ENCODE measurements at regions not wholly inside any gene's neighbourhood (a gene's known extent, or its start where the extent isn't known, plus 50 kb on each side); places are given as distances from the start of the nearest gene placed in this dataset.

- DNase-seq: no peak
- POLR2A ChIA-PET: no interaction called here
- no peak overlapping the region for H3K27ac ChIP-seq (ENCODE audit: insufficient read depth in 1 of 2, low read depth in 1 of 2, low read length in 2 of 2, poor library complexity in 1 of 2, severe bottlenecking in 2 of 2)
Measured at GRCh38 chr3:127065561-127066290, 82.8 kb downstream of the PLXNA1 start.

DNA sequence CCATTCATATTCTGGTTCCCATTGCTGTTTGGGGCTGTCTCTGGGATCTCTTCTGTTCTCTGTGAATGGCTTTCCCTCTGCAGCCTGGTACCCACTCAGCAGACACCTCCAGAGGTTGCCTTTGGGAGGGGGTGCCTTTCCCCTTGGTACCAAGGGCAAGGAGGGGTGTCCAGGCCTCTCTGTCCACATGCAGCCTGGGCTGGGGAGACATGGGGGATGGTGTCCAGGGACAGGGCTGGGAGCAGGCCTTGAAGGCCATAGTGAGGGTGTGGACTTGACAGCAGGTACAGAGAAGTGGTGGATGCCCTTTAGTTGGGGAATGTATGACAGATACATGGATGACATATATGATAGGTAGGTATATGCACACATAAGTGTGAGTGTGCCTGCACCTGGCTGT, 83.7 kb downstream of the PLXNA1 start:
- no peak for DNase-seq
- Histone ChIP-seq H3K4me3 (ENCODE audit: control insufficient read depth in 1 of 7, extremely low read depth in 1 of 7, insufficient read depth in 4 of 7, low read depth in 2 of 7, low read length in 6 of 7) (no peak overlapping the region), H3K4me1 (ENCODE audit: control extremely low read depth in 1 of 4, control insufficient read depth in 4 of 4, insufficient read depth in 4 of 4, low read length in 3 of 4) (no peaks in the 10 kb centered on the region), H3K36me3 (ENCODE audit: control insufficient read depth in 4 of 4, insufficient read depth in 4 of 4, low read length in 3 of 4) (no peaks in the 10 kb centered on the region), H3K27me3 (replicated peaks in 2 of 5; ENCODE audit: control insufficient read depth in 4 of 5, insufficient read depth in 5 of 5, low read length in 4 of 5) (peaks cover 0 to 36% (median 6%) of the 10 kb centered on the region in 5 experiments), H3K9me3 (ENCODE audit: control extremely low read depth in 1 of 5, control insufficient read depth in 4 of 5, insufficient read depth in 2 of 5, low read depth in 1 of 5, low read length in 4 of 5) (no peaks in the 10 kb centered on the region), H3K27ac (ENCODE audit: insufficient read depth in 1 of 2, low read depth in 1 of 2, low read length in 2 of 2, poor library complexity in 1 of 2, severe bottlenecking in 2 of 2) (no peak overlapping the region)
- POLR2A ChIA-PET: no interaction called here
- CTCF ChIA-PET: interaction anchor here (0.7 kb wide), 1 partner anchor 11 kb away, joined by 3 read pairs; no protein-coding TSS in a partner anchor

More at GRCh38 chr3:127065561-127066290, 82.8 kb downstream of the PLXNA1 start:
- Histone ChIP-seq H3K4me1 (ENCODE audit: control extremely low read depth in 1 of 4, control insufficient read depth in 4 of 4, insufficient read depth in 4 of 4, low read length in 3 of 4) (no peaks in the 10 kb centered on the region), H3K4me3 (ENCODE audit: control insufficient read depth in 1 of 7, extremely low read depth in 1 of 7, insufficient read depth in 4 of 7, low read depth in 2 of 7, low read length in 6 of 7) (no peak overlapping the region), H3K9me3 (ENCODE audit: control extremely low read depth in 1 of 5, control insufficient read depth in 4 of 5, insufficient read depth in 2 of 5, low read depth in 1 of 5, low read length in 4 of 5) (peaks cover 0 to under 1% (median 0%) of the 10 kb centered on the region in 5 experiments), H3K27me3 (replicated peaks in 2 of 5; ENCODE audit: control insufficient read depth in 4 of 5, insufficient read depth in 5 of 5, low read length in 4 of 5) (peaks cover 0 to 34% (median 6%) of the 10 kb centered on the region in 5 experiments), H3K36me3 (ENCODE audit: control insufficient read depth in 4 of 4, insufficient read depth in 4 of 4, low read length in 3 of 4) (no peaks in the 10 kb centered on the region)
- 92% methylated on average over 14 of the region's 17 CpGs for WGBS (ENCODE audit: insufficient coverage)
- CTCF ChIA-PET: interaction anchor here (1.0 kb wide), 1 partner anchor 9 kb away, joined by 3 read pairs; no protein-coding TSS in a partner anchor

DNA sequence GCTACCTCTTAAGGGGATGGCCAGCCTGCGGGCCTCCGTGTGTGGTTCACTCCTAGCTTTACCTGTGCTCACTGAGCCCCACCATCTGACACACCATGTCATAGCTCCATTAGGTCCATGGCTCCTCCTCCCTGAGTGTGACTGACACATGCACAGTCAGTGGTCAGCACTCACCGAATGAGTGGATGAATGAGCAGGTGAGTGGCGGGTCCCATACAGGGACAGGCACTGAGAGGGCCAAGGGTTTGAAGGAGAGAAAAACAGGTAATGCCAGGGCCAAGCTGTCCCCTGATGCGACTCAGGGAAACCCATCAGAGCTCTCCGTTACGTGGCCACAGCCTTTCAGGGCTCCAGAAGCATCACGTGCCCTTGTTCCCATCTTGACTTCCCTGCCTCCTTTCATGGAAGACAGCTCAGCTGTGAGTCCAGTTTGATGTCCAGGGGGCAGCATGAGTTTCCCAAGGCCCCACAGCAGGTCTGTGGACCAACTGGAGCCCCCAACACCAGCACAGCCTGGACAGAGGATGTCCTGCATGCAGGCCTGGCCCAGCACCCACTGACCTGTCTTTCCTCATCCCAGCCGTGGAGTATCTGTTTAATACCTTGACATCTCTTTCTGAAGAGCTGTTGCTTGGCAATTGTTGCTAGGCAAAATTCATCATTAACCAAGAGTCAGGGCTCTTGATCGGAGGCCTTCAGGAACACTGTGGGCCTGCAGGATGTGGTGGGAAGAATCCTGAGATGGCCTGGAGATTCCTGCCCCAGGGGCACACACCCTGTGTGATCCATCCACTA, 84.4 kb downstream of the PLXNA1 start:
- peaks cover 0 to 32% (median 6%) of the 10 kb centered on the region in 5 experiments for H3K27me3 ChIP-seq (replicated peaks in 2 of 5; ENCODE audit: control insufficient read depth in 4 of 5, insufficient read depth in 5 of 5, low read length in 4 of 5)
- H3K9me3 ChIP-seq (ENCODE audit: control extremely low read depth in 1 of 5, control insufficient read depth in 4 of 5, insufficient read depth in 2 of 5, low read depth in 1 of 5, low read length in 4 of 5): no peaks in the 10 kb centered on the region
- H3K4me3 ChIP-seq (ENCODE audit: control insufficient read depth in 1 of 7, extremely low read depth in 1 of 7, insufficient read depth in 4 of 7, low read depth in 2 of 7, low read length in 6 of 7): no peak overlapping the region
- H3K36me3 ChIP-seq (ENCODE audit: control insufficient read depth in 4 of 4, insufficient read depth in 4 of 4, low read length in 3 of 4): no peaks in the 10 kb centered on the region
- POLR2A ChIA-PET: no interaction called here
- 98% methylated on average over 10 of the region's 10 CpGs for WGBS (ENCODE audit: insufficient coverage)
- no peaks in the 10 kb centered on the region for H3K4me1 ChIP-seq (ENCODE audit: control extremely low read depth in 1 of 4, control insufficient read depth in 4 of 4, insufficient read depth in 4 of 4, low read length in 3 of 4)
- DNase-seq: no peak
- no peak overlapping the region for H3K27ac ChIP-seq (ENCODE audit: insufficient read depth in 1 of 2, low read depth in 1 of 2, low read length in 2 of 2, poor library complexity in 1 of 2, severe bottlenecking in 2 of 2)
- CTCF ChIA-PET: interaction anchor here (0.7 kb wide), 1 partner anchor 10 kb away, joined by 3 read pairs; no protein-coding TSS in a partner anchor

GRCh38 chr3:127068111-127068810, 85.3 kb downstream of the PLXNA1 start:
- H3K4me3 ChIP-seq (ENCODE audit: control insufficient read depth in 1 of 7, extremely low read depth in 1 of 7, insufficient read depth in 4 of 7, low read depth in 2 of 7, low read length in 6 of 7): no peak overlapping the region
- H3K36me3 ChIP-seq (ENCODE audit: control insufficient read depth in 4 of 4, insufficient read depth in 4 of 4, low read length in 3 of 4): no peaks in the 10 kb centered on the region
- 88% methylated on average over 14 of the region's 15 CpGs for WGBS (ENCODE audit: insufficient coverage)
- H3K27me3 ChIP-seq (replicated peaks in 2 of 5; ENCODE audit: control insufficient read depth in 4 of 5, insufficient read depth in 5 of 5, low read length in 4 of 5): peaks cover 0 to 27% (median 6%) of the 10 kb centered on the region in 5 experiments
- H3K27ac ChIP-seq (ENCODE audit: insufficient read depth in 1 of 2, low read depth in 1 of 2, low read length in 2 of 2, poor library complexity in 1 of 2, severe bottlenecking in 2 of 2): no peak overlapping the region
- ChIA-PET CTCF (no interaction called here), POLR2A (no interaction called here)
- H3K4me1 ChIP-seq (ENCODE audit: control extremely low read depth in 1 of 4, control insufficient read depth in 4 of 4, insufficient read depth in 4 of 4, low read length in 3 of 4): no peaks in the 10 kb centered on the region
- H3K9me3 ChIP-seq (ENCODE audit: control extremely low read depth in 1 of 5, control insufficient read depth in 4 of 5, insufficient read depth in 2 of 5, low read depth in 1 of 5, low read length in 4 of 5): no peaks in the 10 kb centered on the region
- DNase-seq: no peak

DNA sequence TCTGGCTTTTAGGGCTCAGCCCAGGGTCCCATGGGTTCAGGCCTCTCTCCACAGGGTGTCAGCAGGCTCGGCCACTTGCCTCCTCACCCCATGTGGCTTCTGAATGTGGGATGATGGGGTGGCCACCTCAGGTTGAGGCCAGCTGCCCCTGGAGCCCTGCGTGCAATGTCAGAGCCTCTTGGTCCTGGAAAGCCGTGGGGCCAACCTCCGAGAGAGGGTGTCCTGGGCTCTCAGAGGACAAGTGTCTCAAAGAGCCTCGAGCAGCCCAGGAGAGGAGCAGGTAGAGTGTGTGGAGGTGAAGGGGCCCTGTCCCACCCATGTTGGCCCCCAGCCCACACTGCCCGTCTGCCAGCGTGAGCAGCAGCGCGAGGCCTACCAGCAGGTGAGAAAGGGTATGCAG, 86.0 kb downstream of the PLXNA1 start:
- peaks cover 0 to 27% (median 6%) of the 10 kb centered on the region in 5 experiments for H3K27me3 ChIP-seq (replicated peaks in 2 of 5; ENCODE audit: control insufficient read depth in 4 of 5, insufficient read depth in 5 of 5, low read length in 4 of 5)
- H3K4me1 ChIP-seq (ENCODE audit: control extremely low read depth in 1 of 4, control insufficient read depth in 4 of 4, insufficient read depth in 4 of 4, low read length in 3 of 4): no peaks in the 10 kb centered on the region
- no peaks in the 10 kb centered on the region for H3K36me3 ChIP-seq (ENCODE audit: control insufficient read depth in 4 of 4, insufficient read depth in 4 of 4, low read length in 3 of 4)
- DNase-seq: no peak
- no peaks in the 10 kb centered on the region for H3K9me3 ChIP-seq (ENCODE audit: control extremely low read depth in 1 of 5, control insufficient read depth in 4 of 5, insufficient read depth in 2 of 5, low read depth in 1 of 5, low read length in 4 of 5)
- no peak overlapping the region for H3K27ac ChIP-seq (ENCODE audit: insufficient read depth in 1 of 2, low read depth in 1 of 2, low read length in 2 of 2, poor library complexity in 1 of 2, severe bottlenecking in 2 of 2)
- WGBS (ENCODE audit: insufficient coverage): 96% methylated on average over 8 of the region's 9 CpGs
- no peak overlapping the region for H3K4me3 ChIP-seq (ENCODE audit: control insufficient read depth in 1 of 7, extremely low read depth in 1 of 7, insufficient read depth in 4 of 7, low read depth in 2 of 7, low read length in 6 of 7)
- ChIA-PET CTCF (no interaction called here), POLR2A (no interaction called here)

DNA sequence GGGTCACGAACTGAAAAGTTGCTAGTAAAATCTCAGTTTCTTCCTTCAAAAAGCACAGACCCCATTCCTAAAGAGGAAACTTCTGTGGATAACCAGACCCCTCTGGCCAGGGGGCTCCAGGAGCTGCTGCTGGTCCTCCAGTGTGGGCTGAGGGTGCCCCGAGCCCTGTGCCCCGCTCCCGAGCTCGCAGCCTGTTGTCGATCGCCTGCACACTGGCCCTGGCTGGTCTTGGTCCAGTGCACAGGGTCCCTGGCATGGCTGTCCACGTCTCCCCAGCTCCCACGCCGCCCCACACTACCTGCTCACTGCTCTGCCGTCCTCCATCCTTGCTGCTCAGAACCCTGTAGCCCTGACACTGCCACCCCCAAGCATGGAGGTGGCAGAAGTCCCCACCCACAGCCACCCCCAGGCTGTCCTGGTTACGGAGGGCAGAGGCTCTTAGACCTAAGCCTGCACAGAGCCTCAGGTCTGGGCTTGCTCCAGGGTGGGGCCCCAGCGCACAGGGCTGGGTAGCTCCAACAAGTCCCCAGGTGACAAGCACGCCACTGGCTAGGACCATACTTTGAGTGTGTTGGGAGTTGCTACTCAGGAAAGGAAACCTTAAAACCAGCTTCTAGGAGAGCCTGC, 87.0 kb downstream of the PLXNA1 start:
- POLR2A ChIA-PET: interaction anchor here (0.6 kb wide), 1 partner anchor 273 kb away, joined by 3 read pairs; no protein-coding TSS in a partner anchor
- H3K36me3 ChIP-seq (ENCODE audit: control insufficient read depth in 4 of 4, insufficient read depth in 4 of 4, low read length in 3 of 4): no peaks in the 10 kb centered on the region
- H3K4me3 ChIP-seq (ENCODE audit: control insufficient read depth in 1 of 7, extremely low read depth in 1 of 7, insufficient read depth in 4 of 7, low read depth in 2 of 7, low read length in 6 of 7): no peak overlapping the region
- no peak overlapping the region for H3K27ac ChIP-seq (ENCODE audit: insufficient read depth in 1 of 2, low read depth in 1 of 2, low read length in 2 of 2, poor library complexity in 1 of 2, severe bottlenecking in 2 of 2)
- WGBS (ENCODE audit: insufficient coverage): 98% methylated on average over 8 of the region's 14 CpGs
- peaks cover 0 to 18% (median 6%) of the 10 kb centered on the region in 5 experiments for H3K27me3 ChIP-seq (replicated peaks in 2 of 5; ENCODE audit: control insufficient read depth in 4 of 5, insufficient read depth in 5 of 5, low read length in 4 of 5)
- CTCF ChIA-PET: no interaction called here
- H3K9me3 ChIP-seq (ENCODE audit: control extremely low read depth in 1 of 5, control insufficient read depth in 4 of 5, insufficient read depth in 2 of 5, low read depth in 1 of 5, low read length in 4 of 5): no peaks in the 10 kb centered on the region
- H3K4me1 ChIP-seq (ENCODE audit: control extremely low read depth in 1 of 4, control insufficient read depth in 4 of 4, insufficient read depth in 4 of 4, low read length in 3 of 4): no peaks in the 10 kb centered on the region
- DNase-seq: no peak

Measured in common myeloid progenitor, CD34-positive (primary cell).